Calu3 (cell line): ENCODE measurements at regions not wholly inside any gene's neighbourhood (a gene's known extent, or its start where the extent isn't known, plus 50 kb on each side); places are given as distances from the start of the nearest gene placed in this dataset.

Experiments
- BruUV-seq: library from RNA; stranded (reverse); fragments of 400-500 nt; replicated peaks from 2 replicates; lab custom pipeline; 2021; lab: Mats Ljungman, UMichigan
- CTCF ChIA-PET: fragments of 300-600 bp; sonication (Branson Sonifier 250); formaldehyde crosslinking; loops from one replicate; lab custom pipeline; 2022; ENCODE audit warnings: antibody characterized with exemption; lab: Charles Lee
- DNase-seq: peaks from one replicate; pipeline ENCODE4 v3.0.0; 2022
- H3K27ac Mint-ChIP-seq: one replicate; pipeline ENCODE4 v1.8.0; 2022; ENCODE audit warnings: mixed read lengths; ENCODE audit not compliant: unreplicated experiment
- H3K27me3 Mint-ChIP-seq: one replicate; pipeline ENCODE4 v1.8.0; 2022; ENCODE audit warnings: mixed read lengths; ENCODE audit not compliant: unreplicated experiment
- H3K36me3 Mint-ChIP-seq: one replicate; pipeline ENCODE4 v1.8.0; 2022; ENCODE audit warnings: mild to moderate bottlenecking, moderate library complexity, mixed read lengths; ENCODE audit not compliant: insufficient read depth, unreplicated experiment
- H3K4me1 Mint-ChIP-seq: one replicate; pipeline ENCODE4 v1.8.0; 2022; ENCODE audit warnings: mild to moderate bottlenecking, low read depth, mixed read lengths; ENCODE audit not compliant: unreplicated experiment
- H3K4me3 Mint-ChIP-seq: one replicate; pipeline ENCODE4 v1.8.0; 2022; ENCODE audit warnings: mild to moderate bottlenecking, low read depth, moderate library complexity, mixed read lengths; ENCODE audit not compliant: unreplicated experiment
- H3K9me3 Mint-ChIP-seq: one replicate; pipeline ENCODE4 v1.8.0; 2022; ENCODE audit warnings: low read depth, mixed read lengths; ENCODE audit not compliant: unreplicated experiment
- intact Hi-C: fragments of 100-400 bp; cut with micrococcal nuclease; formaldehyde crosslinking; loops from one replicate; pipeline ENCODE4 v1.10.0; 2022; ENCODE audit not compliant: unreplicated experiment
- TF ChIP-seq, protein P1 (sequence below): fragments of 200-600 bp; IDR thresholded peaks from one replicate; pipeline ENCODE4 v1.8.0; 2022; ENCODE audit warnings: antibody characterized with exemption; ENCODE audit not compliant: unreplicated experiment

DNA sequence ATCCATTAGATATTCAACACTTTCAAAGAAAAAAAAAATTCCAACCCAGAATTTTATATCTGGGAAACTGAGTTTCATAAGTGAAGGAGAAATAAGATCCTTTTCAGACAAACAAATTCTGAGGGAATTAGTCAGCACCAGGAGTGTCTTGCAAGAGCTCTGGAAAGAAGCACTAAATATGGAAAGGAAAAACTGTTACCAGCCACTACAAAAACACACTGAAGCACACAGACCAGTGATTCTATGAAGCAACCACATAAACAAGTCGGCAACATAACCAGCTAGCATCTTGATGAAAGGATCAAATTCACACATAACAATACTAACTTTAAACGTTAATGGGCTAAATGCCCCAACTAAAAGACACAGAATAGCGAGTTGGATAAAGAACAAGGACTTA, 368.4 kb upstream of the MIR17HG start:
- intact Hi-C loops, result no loop called here

GRCh38 chr13:90984756-90985155, 362.7 kb upstream of the MIR17HG start:
- H3K27ac Mint-ChIP-seq, result no peak overlapping the region
- intact Hi-C loops, result no loop called here
- no TSS peak for BruUV-seq
- no peak for DNase-seq
- H3K9me3 Mint-ChIP-seq, result no peaks in the 10 kb centered on the region
- H3K27me3 Mint-ChIP-seq, result no peaks in the 10 kb centered on the region
- CTCF ChIA-PET, result no interaction called here
- no peak overlapping the region for H3K4me3 Mint-ChIP-seq
- no peaks in the 10 kb centered on the region for H3K4me1 Mint-ChIP-seq
- no peaks in the 10 kb centered on the region for H3K36me3 Mint-ChIP-seq
- TF ChIP-seq, protein P1, sequence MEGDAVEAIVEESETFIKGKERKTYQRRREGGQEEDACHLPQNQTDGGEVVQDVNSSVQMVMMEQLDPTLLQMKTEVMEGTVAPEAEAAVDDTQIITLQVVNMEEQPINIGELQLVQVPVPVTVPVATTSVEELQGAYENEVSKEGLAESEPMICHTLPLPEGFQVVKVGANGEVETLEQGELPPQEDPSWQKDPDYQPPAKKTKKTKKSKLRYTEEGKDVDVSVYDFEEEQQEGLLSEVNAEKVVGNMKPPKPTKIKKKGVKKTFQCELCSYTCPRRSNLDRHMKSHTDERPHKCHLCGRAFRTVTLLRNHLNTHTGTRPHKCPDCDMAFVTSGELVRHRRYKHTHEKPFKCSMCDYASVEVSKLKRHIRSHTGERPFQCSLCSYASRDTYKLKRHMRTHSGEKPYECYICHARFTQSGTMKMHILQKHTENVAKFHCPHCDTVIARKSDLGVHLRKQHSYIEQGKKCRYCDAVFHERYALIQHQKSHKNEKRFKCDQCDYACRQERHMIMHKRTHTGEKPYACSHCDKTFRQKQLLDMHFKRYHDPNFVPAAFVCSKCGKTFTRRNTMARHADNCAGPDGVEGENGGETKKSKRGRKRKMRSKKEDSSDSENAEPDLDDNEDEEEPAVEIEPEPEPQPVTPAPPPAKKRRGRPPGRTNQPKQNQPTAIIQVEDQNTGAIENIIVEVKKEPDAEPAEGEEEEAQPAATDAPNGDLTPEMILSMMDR, result no peak

More for the DNA sequence above, 368.4 kb upstream of the MIR17HG start:
- Mint-ChIP-seq H3K4me1 (no peaks in the 10 kb centered on the region), H3K27ac (no peak overlapping the region), H3K9me3 (no peaks in the 10 kb centered on the region), H3K4me3 (no peak overlapping the region), H3K36me3 (no peaks in the 10 kb centered on the region), H3K27me3 (no peaks in the 10 kb centered on the region)
- TF ChIP-seq, protein P1, result no peak
- DNase-seq, result no peak
- CTCF ChIA-PET, result no interaction called here
- no TSS peak for BruUV-seq

- Mint-ChIP-seq H3K4me1 (no peaks in the 10 kb centered on the region), H3K4me3 (no peak overlapping the region), H3K27me3 (no peaks in the 10 kb centered on the region), H3K9me3 (no peaks in the 10 kb centered on the region), H3K36me3 (no peaks in the 10 kb centered on the region), H3K27ac (no peak overlapping the region)
- CTCF ChIA-PET, result no interaction called here
- intact Hi-C loops, result no loop called here
- no peak for DNase-seq
- BruUV-seq, result no TSS peak
- TF ChIP-seq, protein P1, result no peak
These were observed 352.5 kb upstream of the MIR17HG start for GRCh38 chr13:90995001-90995400.

GRCh38 chr13:90995614-90996013, 351.9 kb upstream of the MIR17HG start:
- no peak for DNase-seq
- BruUV-seq, result no TSS peak
- CTCF ChIA-PET, result interaction anchor here (0.6 kb wide), 1 partner anchor 1034 kb away, joined by 3 read pairs; no protein-coding TSS in a partner anchor
- Mint-ChIP-seq H3K36me3 (no peaks in the 10 kb centered on the region), H3K27me3 (no peaks in the 10 kb centered on the region), H3K27ac (no peak overlapping the region), H3K9me3 (no peaks in the 10 kb centered on the region), H3K4me1 (no peaks in the 10 kb centered on the region), H3K4me3 (no peak overlapping the region)
- TF ChIP-seq, protein P1, result no peak
- intact Hi-C loops, result no loop called here
